OCI-LY7 (cell line): ENCODE measurements at regions not wholly inside any gene's neighbourhood (a gene's known extent, or its start where the extent isn't known, plus 50 kb on each side); places are given as distances from the start of the nearest gene placed in this dataset.

Experiments used
- BruUV-seq: library from RNA; stranded (reverse); fragments of 400-500 nt; replicated peaks from 2 replicates; lab custom pipeline; 2021; lab: Mats Ljungman, UMichigan
- CTCF ChIA-PET: fragments of 300-600 bp; sonication (Branson Sonifier 250); formaldehyde crosslinking; loops from one replicate; lab custom pipeline; 2022; ENCODE audit warnings: antibody characterized with exemption; ENCODE audit not compliant: unreplicated experiment; lab: Charles Lee
- POLR2A ChIA-PET: fragments of 300-600 bp; sonication (Branson Sonifier 250); formaldehyde crosslinking; loops from one replicate; lab custom pipeline; 2022; ENCODE audit warnings: antibody characterized with exemption; lab: Charles Lee
- DNase-seq: peaks from one replicate; pipeline ENCODE4 v3.0.0-alpha.2; 2015; ENCODE audit warnings: low spot score
- H2AFZ ChIP-seq: fragments of 200-600 bp; sonication (generic), shearing (Covaris generic); 2 replicates; pipeline ENCODE4 v1.6.1; 2014; ENCODE audit warnings: mild to moderate bottlenecking, antibody characterized with exemption, low read length, moderate library complexity
- H3K27ac ChIP-seq: fragments of 200-600 bp; sonication (generic); 2 replicates; pipeline ENCODE4 v1.5.1; 2014; ENCODE audit warnings: mixed run types, low read depth, mild to moderate bottlenecking, moderate library complexity, low read length, inconsistent platforms; ENCODE audit not compliant: poor library complexity, severe bottlenecking
- H3K36me3 ChIP-seq: fragments of 200-600 bp; sonication (generic); 2 replicates; pipeline ENCODE4 v1.6.1; 2014; ENCODE audit warnings: mild to moderate bottlenecking, antibody characterized with exemption, low read length, moderate library complexity, mixed read lengths; ENCODE audit not compliant: insufficient read depth
- H3K4me1 ChIP-seq: fragments of 200-600 bp; sonication (generic); 2 replicates; pipeline ENCODE4 v1.5.1; 2014; ENCODE audit warnings: mild to moderate bottlenecking, low read length; ENCODE audit not compliant: insufficient read depth, poor library complexity, severe bottlenecking
- H3K4me2 ChIP-seq: fragments of 200-600 bp; sonication (generic); 2 replicates; pipeline ENCODE4 v1.6.1; 2014; ENCODE audit warnings: mild to moderate bottlenecking, low read length
- H3K4me3 ChIP-seq: fragments of 200-600 bp; sonication (generic); 2 replicates; pipeline ENCODE4 v1.5.1; 2014; ENCODE audit warnings: mild to moderate bottlenecking, low read depth, low read length; ENCODE audit not compliant: poor library complexity, severe bottlenecking
- H3K79me2 ChIP-seq: fragments of 200-600 bp; sonication (generic); 2 replicates; pipeline ENCODE4 v1.6.1; 2016; ENCODE audit warnings: low read depth, mild to moderate bottlenecking, low read length, moderate library complexity, mixed read lengths; ENCODE audit not compliant: insufficient read depth
- H3K9me2 ChIP-seq: fragments of 200-600 bp; sonication (generic); 2 replicates; pipeline ENCODE4 v1.6.1; 2016; ENCODE audit warnings: mild to moderate bottlenecking, low read length, mixed read lengths; ENCODE audit not compliant: insufficient read depth
- H3K9me3 ChIP-seq: fragments of 200-600 bp; sonication (generic); 2 replicates; pipeline ENCODE4 v1.6.1; 2014; ENCODE audit warnings: mild to moderate bottlenecking, mixed run types, low read length, mixed read lengths
- H4K20me1 ChIP-seq: fragments of 200-600 bp; sonication (generic); 2 replicates; pipeline ENCODE4 v1.6.1; 2014; ENCODE audit warnings: mild to moderate bottlenecking, antibody characterized with exemption, low read length, moderate library complexity, mixed read lengths; ENCODE audit not compliant: insufficient read depth
- EZH2phosphoT487 ChIP-seq: fragments of 200-600 bp; sonication (generic); IDR thresholded peaks from 2 replicates; pipeline ENCODE4 v1.6.1; 2018; ENCODE audit warnings: low read depth, borderline replicate concordance, mild to moderate bottlenecking, mixed run types, antibody characterized with exemption, low read length, moderate library complexity, mixed read lengths
- intact Hi-C: fragments of 100-400 bp; cut with micrococcal nuclease; formaldehyde crosslinking; loops from one replicate; pipeline ENCODE4 v1.10.0; 2022; ENCODE audit not compliant: unreplicated experiment
- TF ChIP-seq, protein P1 (sequence below): fragments of 200-600 bp; sonication (generic); conservative IDR thresholded peaks from 2 replicates; pipeline ENCODE4 v1.5.1; 2014; ENCODE audit warnings: mild to moderate bottlenecking, antibody characterized with exemption, low read length, moderate library complexity, mixed read lengths

GRCh38 chr5:148730942-148731898 lies 76.9 kb upstream of the HTR4 start:
- Histone ChIP-seq H2AFZ (peak overlapping the region; percentile 89), H4K20me1 (no peaks in the 10 kb centered on the region), H3K79me2 (no peaks in the 10 kb centered on the region), H3K9me3 (no peaks in the 10 kb centered on the region), H3K4me2 (peak overlapping the region; percentile 57), H3K4me1 (no peaks in the 10 kb centered on the region), H3K27ac (no peak overlapping the region), H3K36me3 (no peaks in the 10 kb centered on the region), H3K4me3 (peak overlapping the region; percentile 28), H3K9me2 (no peaks in the 10 kb centered on the region)
- DNase-seq = peak; percentile 88
- CTCF ChIA-PET = interaction anchor here (0.6 to 1.8 kb wide), 20 partner anchors 8 to 556 kb away, joined by 3 to 13 read pairs (median 4); no protein-coding TSS in a partner anchor
- TF ChIP-seq EZH2phosphoT487 = no peak
- TF ChIP-seq, protein P1, sequence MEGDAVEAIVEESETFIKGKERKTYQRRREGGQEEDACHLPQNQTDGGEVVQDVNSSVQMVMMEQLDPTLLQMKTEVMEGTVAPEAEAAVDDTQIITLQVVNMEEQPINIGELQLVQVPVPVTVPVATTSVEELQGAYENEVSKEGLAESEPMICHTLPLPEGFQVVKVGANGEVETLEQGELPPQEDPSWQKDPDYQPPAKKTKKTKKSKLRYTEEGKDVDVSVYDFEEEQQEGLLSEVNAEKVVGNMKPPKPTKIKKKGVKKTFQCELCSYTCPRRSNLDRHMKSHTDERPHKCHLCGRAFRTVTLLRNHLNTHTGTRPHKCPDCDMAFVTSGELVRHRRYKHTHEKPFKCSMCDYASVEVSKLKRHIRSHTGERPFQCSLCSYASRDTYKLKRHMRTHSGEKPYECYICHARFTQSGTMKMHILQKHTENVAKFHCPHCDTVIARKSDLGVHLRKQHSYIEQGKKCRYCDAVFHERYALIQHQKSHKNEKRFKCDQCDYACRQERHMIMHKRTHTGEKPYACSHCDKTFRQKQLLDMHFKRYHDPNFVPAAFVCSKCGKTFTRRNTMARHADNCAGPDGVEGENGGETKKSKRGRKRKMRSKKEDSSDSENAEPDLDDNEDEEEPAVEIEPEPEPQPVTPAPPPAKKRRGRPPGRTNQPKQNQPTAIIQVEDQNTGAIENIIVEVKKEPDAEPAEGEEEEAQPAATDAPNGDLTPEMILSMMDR = peak; percentile 100
- no TSS peak for BruUV-seq
- POLR2A ChIA-PET = interaction anchor here (0.6 to 1.0 kb wide), 7 partner anchors 8 to 564 kb away, joined by 3 to 5 read pairs (median 3); no protein-coding TSS in a partner anchor
- intact Hi-C loops = loop anchor here (1.0 to 5.0 kb wide), 5 partner anchors 286 to 782 kb away; no protein-coding TSS in a partner anchor

- H2AFZ ChIP-seq = peak overlapping the region; percentile 89; the same call in 1 of the 2 replicates
- H3K4me2 ChIP-seq = 0 out of 2 replicates have a peak overlapping the region, but pooled peaks have one; percentile 11
- no peaks in the 10 kb centered on the region for H3K9me3 ChIP-seq
- no peak overlapping the region for H3K4me3 ChIP-seq
- H4K20me1 ChIP-seq = no peaks in the 10 kb centered on the region
- intact Hi-C loops = loop anchor here (1.0 to 5.0 kb wide), 5 partner anchors 225 to 530 kb away; no protein-coding TSS in a partner anchor
- ChIA-PET CTCF (interaction anchor here (0.5 to 3.7 kb wide), 4 partner anchors 9 to 303 kb away, joined by 3 to 24 read pairs (median 5); no protein-coding TSS in a partner anchor), POLR2A (interaction anchor here (0.8 to 1.3 kb wide), 2 partner anchors 206 to 298 kb away, joined by 3 to 4 read pairs; no protein-coding TSS in a partner anchor)
- no peak overlapping the region for H3K27ac ChIP-seq
- BruUV-seq = no TSS peak
- no peaks in the 10 kb centered on the region for H3K9me2 ChIP-seq
- no peaks in the 10 kb centered on the region for H3K36me3 ChIP-seq
- no peaks in the 10 kb centered on the region for H3K4me1 ChIP-seq
- no peaks in the 10 kb centered on the region for H3K79me2 ChIP-seq
- no peak for TF ChIP-seq EZH2phosphoT487
- TF ChIP-seq, protein P1 = no peak
- no peak for DNase-seq
These were observed 78.4 kb upstream of the HTR4 start for GRCh38 chr5:148732692-148733091.
